NCI-H1092 (cell line): ENCODE measurements at regions not wholly inside any gene's neighbourhood (a gene's known extent, or its start where the extent isn't known, plus 50 kb on each side); places are given as distances from the start of the nearest gene placed in this dataset.

Source experiments
- DNase-seq: peaks from one replicate; lab custom pipeline; 2025; lab: John Stamatoyannopoulos, UW

DNA sequence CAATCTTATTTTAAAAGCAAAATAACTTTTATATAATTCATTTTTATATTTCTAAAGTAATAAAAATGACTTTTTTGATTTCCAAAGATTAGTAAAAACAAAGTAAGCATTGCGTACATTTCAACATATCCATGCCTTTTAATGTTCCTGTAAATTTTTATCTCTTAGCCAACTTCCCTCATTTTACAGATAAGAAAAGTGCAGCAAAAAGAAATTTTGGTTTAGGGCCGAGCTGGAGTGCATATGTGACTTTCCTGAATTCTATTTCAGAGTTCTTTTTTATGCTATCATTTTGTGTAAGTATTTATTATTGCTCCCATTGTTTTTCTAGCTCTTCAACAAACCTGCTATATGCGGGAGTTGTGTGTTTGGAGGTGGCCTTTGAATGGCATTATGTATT is 195.3 kb downstream of the NHLRC3 start:
- DNase-seq, result no peak

DNA sequence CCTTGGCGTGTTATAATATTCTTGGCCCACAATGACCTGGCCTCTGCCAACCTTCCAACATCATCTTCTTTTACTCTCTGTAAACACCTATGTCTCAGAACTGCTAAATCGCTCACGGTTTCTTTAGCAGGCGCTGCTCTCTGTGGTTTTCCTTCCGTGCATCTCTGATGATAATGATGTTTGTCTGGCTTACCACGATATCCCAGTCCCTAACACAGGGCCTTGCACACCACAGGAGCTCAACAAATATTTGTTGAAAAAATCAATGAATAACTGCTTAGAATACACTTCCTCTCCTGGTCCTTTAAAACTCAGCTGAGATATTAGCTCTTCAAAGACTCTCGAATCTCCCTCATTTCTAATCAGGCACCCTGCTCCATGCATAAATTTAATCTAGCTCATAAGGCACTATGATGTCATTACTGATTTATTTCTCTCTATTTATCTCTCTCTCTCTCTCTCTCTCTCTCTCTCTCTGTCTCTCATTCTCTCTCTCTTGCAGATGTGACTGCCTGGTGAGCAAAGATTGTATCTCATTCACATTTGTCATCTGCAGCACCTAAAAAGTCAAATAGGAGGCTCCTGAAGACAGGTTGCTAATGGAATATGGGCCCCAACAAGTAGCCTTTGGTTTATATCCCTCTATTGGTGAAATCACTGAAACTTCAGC is 206.4 kb downstream of the NHLRC3 start:
- no peak for DNase-seq

DNA sequence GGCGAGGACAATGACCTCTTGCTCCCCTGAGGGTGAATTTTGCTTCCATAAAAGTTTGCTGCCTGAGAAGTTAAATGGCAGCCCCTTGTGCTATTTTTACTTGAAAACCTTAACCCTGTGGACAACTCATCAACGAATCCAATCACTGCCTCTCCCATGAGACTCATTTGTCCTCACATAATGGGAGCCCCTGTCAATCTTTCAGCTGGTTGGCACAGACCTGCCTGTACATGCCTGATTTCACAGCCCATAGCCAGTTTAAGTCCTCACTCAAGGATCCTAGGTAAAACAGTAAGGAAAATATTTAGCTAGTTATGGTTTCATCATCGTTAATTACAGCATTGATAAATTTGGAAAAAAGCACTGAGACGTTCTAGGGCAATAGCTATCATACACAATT is 207.4 kb downstream of the NHLRC3 start:
- DNase-seq, result no peak

DNA sequence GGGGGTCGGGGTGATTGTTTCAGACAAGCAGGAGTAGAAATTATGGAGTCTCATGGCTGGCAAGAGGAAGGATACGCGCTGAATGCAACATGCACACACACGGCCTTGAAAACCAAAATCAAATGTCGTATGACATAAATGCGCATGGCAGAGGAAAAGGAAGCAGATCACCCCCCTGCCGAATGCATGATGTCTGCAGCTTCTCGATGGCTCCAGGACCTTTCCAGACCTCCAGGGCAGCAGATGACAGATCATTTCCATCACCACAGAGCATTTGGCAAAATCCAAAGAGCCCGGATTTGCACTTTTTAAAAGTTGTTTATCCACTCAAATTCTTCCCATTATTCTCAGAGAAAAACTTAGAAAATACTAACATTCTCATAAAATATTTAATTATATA is 211.7 kb downstream of the NHLRC3 start:
- no peak for DNase-seq

DNA sequence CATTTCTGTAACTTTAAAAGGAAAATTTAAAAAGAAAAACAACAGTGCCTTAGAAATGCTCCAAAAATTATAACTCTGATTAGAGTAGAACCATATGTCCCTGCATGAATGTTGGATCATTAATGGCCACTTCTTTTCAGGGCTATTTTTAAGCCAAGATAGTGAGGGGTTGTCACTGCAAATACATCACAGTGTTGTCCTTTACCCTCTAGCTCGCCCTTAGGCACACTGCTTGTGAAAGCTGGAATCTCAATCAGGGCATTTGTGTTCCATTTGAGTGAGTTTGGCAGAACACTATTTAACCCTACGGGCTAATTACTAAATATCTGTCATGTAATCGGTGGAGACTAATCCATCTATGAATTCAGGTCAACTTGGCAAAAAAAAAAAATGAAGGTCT is 212.2 kb downstream of the NHLRC3 start:
- no peak for DNase-seq

DNA sequence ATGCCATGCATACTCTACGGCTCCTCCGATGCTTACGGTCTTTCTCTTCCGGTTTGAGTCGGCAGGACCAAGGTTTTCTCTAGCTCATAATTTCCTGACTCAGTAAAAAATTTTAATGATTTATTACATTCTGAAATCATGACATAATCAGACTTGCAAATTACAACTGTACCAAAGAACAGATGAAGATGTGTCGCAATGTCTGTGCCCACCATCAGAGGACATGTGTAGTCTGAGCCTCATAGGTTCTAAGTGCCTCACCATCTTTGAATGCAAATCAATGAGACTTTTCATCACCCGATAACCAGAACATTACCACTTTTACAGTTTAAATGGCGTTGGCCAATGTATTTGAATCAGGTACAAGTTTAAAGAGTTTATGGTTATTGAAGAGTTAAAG is 213.1 kb downstream of the NHLRC3 start:
- no peak for DNase-seq

DNA sequence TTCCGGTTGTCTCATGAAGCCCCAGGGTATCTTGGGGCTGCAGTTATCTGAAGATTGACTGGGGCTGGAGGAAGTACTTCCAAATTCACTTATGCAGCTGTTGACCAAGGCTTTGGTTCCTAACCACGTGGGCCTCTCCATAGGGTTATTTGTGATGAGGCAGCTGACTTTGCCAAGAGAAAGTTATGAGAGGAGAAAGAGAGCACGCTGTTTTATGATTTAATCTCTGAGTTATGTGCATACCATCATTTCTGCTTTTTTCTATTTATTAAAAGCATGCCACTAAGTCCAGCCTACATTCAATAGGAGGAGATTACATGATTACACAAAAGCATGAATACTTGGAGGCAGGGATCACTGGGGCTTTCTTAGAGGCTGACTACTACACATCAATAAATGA is 215.5 kb downstream of the NHLRC3 start:
- DNase-seq, result no peak

DNA sequence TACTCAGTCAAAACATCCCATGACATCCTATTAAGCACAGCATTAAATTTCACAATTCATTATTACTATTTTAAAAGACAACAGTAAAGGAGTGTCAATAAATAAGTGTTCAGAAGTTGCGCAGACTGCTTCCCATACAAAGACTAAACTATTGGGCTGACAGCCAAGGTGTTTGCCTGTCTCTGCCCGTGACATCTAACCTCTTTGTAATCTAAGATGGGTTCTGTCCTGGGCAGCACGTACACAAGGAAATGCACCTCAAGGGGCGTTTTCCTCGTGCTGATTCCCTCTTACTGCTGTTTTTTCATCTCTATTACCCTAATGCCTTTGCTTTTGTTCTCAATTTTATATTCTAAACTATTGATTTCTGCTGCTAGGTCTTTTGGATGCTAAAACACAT is 216.3 kb downstream of the NHLRC3 start:
- no peak for DNase-seq

DNA sequence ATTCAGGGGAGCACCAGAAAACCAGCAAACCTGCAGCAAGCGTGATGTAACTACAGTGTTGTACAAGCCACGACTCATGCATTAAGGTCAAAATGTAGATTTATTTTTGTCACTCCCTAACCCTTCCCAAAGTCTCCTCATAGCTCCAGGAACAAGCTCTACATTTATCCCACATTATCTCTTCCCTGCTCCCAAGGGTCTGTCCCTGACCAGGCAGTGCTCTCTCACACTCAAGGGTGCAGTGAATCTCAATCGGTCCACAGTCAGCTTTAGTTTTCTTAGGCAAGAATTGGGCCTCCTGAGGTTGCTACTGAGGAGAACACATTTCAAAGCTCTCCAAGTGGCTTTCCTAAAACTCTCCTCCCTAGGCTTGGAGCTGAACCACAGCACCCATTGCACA is 219.4 kb downstream of the NHLRC3 start:
- no peak for DNase-seq

DNA sequence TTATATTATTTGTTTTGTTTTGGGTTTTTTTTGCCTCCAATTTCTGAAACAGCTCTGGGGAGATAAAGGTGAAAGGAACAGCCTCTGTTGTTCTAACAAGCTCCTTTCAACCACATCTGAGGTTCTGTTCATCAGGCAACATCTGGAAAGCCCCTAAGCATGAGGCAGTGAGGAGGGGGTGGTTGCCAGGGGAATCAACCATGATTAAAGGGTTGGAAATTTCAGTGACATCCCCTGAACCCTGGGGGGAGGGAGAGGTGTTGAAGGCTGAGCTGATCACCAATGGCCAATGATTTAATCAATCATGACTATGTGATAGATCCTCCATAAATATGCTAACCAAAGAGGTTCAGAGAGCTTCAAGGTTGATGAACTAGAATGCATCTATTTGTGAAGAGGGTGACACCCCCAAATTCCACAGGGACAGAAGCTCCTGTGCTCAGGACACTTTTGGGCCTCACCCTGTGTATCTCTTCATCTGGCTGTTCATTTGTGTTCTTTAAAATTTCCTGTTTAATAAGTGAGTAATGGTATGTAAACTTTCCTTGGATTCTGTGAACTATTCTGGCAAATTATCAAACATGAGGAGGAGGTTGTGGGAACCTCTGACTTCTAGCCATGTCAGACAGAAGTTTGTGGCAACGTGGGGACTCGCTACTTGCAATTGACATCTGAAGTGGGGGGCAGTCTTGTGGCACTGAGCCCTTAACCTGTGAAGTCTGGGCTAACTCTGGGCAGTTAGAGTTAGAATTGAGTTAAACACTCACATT is 221.3 kb downstream of the NHLRC3 start:
- no peak for DNase-seq

DNA sequence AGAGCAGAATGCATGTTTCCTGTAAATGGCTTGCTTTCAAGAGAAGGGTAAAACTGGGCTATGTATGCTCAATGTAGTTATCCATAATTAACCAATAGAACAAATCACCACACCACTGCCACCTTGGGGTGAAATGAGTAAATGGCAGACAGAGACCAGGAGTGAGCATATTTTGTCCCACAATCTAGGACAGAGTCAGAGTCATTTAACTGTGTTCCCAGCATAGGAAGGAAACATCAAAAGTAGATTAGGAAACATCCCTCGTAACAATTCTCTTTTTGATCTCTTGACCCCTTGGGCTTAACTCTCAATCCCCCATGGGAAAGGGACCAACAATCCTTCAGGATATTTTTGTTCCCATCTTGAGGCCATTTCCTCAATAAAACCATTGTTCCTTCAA is 224.8 kb downstream of the NHLRC3 start:
- peak; percentile 23 for DNase-seq

DNA sequence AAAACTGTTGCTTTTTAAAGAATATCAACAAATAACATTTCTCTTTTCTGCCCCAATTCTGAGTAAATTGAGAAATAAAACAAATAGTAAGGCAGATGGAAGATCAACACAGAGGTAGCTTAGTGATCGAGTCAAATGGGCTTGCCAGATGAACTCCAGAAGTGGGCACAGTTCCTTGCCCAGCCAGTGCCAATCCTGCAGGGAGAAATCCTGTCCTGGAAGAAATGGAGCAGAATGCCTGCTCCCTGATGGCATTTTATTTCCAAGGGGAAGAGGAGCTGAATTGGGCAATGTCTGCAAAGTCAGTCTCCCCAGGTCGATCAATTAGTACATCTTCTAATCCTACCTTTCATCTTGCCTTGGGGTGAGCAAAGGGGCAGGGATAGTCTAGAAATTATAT is 225.3 kb downstream of the NHLRC3 start:
- DNase-seq, result no peak

DNA sequence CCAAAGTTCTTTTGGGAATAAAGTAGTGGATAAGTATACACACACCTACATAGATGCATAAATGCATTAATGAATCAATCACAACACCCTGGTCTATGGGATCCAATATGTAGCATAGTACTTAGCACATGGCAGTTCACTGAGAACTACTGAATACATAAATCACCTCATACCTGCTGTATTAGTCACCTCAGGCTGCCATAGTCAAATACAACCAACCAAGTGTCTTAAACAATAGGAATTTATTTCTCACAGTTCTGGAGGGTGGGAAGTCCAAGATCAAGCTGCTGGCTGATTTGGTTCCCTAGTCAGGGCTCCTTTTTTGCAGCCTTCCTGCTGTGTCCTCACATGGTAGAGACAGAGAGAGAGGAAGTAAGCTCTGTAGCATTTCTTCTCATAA is 228.2 kb downstream of the NHLRC3 start:
- no peak for DNase-seq

DNA sequence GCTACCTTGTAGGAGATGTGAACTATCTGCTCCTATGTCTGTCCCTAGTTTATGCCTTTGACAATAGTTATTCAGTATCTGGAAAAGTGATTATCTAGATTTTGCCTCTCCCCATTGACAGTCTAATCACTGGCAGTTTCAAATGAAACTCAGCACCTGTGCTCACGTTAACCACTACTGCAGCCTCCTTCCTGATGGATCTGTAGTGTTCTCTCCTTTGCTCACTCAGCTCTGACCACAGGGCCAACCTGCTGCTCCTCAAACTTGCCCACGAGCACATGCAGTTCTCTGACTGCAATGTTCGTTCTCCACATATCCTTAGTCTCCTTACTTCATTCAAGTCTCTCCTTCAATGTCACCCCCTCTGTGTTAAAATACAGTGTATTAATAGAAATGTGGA is 230.1 kb downstream of the NHLRC3 start:
- no peak for DNase-seq

DNA sequence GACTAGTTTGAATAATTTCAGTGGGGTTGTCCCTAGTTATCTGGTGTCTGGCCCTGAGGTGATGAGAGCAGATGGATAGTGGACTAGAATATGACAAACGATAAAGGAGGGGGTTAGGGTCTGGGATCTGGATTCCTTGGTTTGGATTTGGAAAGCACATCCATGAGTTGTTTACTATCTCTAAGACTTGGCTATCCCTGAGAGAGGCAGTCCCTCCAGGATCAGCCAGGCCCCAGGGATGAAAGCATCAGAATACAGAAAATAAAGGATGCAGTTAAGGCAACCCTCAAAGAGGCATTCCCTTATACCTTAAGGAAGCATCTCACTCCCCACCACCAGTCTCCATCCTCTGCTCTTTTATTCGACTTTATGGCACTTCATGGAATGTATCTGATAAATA is 230.7 kb downstream of the NHLRC3 start:
- DNase-seq, result no peak

DNA sequence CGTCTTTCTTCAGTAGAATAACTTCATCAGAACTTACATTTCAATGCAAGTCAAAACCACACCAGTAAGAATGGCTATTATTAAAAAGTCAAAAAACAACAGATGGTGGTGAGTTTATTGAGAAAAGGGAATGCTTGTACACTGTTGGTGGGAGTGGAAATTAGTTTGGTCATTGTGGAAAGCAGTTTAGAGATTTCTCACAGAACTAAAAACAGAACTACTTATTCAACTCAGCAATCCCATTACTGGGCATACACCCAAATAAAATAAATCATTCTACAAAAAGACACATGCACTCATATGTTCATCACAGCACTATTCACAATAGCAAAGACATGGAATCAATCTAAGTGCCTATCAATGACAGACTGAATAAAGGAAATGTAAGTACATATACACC is 231.2 kb downstream of the NHLRC3 start:
- DNase-seq, result no peak

DNA sequence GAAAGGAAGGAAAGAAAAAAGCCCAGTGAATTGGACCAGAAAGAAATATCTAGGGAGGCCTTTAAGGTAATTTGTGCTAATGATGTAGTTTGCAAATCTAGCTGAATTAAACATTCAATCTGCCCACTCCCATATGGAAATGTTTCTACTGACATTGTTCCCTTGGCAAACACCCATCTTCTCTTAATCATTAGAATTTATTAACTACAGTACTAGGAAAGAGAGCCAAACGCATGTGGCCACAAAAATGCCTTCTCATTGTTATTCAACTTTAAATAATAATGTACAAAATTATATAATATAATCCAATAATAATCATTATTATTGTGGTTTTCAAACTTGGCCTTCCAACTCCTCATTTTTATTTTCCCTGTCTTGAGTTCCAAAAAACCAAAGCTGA is 234.7 kb downstream of the NHLRC3 start:
- no peak for DNase-seq

DNA sequence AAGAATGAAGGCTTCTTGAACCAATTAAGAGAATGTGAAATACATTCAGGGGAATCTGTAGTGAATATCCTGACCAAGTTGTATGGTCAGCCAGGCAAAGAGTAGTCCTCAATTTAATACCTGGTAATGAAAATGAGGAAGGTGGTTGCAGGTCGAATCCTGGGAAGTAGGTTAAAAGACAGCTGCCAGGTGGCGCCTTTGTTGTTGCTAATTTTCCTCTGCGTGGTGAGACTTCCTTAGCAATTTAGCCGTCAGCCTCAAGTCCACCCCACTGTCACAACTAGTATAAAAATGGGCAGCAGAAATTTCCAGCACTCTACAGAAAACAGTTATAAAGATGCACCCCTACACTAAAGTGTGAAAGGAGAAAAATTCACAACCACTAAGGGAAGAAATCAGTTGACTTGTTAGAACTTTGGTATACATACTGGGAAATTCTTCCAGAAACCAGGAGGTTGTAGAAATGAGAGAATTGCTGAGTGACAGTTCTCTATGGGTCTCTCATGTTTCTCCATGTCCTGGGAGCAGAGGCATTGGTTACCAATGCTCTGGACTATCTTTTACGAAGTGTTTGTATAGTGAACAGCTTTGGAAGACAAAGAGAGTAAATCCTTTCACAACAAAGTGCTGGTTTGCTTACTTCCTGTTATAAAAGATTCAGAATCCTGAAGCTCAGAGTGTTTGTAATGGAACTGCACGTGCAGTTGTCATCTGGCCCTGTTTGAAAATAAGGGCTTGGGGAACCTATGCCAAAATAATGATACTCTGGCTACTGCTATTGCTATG is 235.9 kb downstream of the NHLRC3 start:
- DNase-seq, result no peak

DNA sequence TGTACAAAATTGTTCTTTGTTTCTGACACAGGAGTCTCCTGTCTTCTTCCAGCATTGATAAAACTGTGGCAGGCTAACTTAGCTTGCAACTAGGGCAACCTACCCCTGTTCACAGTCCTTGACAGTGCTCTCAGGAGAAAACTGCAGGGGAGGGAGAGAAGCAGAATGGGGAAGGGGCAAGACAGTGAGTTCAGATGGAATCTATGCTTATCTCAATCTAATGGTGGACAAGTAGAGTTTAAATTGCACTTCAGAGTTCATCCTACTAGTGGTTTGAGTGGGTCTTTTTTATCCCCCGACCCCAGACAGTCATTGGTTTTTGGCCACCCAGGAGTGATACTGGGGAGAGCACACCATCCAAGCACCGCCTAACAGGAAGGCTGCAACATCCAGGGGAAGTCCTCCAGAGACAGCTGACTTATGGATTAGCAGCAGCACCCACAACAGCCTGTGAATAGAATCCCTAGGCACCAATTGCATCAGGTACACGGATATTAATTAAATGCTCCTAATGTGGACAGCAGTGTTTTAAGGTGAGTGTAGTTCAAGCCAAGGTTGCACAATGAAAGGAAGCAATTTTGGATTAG is 236.6 kb downstream of the NHLRC3 start:
- DNase-seq, result no peak

DNA sequence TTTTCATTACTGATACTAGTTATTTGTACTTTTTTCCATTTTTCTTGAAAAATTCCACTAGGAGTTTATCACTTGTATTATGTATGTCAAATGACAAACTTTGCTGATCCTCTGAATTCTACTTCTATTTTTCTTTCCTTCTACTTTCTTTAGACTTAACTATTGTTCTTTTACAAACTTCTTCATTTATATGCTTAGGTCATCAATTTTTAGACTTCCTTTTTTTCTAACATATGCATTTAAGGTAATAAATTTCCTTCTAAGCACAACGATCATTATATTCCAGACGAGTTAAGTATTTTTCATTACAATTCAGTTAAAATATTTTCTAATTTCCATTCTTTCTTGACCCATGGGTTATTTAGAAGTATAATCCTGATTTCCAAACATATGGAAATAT is 240.8 kb downstream of the NHLRC3 start:
- no peak for DNase-seq

DNA sequence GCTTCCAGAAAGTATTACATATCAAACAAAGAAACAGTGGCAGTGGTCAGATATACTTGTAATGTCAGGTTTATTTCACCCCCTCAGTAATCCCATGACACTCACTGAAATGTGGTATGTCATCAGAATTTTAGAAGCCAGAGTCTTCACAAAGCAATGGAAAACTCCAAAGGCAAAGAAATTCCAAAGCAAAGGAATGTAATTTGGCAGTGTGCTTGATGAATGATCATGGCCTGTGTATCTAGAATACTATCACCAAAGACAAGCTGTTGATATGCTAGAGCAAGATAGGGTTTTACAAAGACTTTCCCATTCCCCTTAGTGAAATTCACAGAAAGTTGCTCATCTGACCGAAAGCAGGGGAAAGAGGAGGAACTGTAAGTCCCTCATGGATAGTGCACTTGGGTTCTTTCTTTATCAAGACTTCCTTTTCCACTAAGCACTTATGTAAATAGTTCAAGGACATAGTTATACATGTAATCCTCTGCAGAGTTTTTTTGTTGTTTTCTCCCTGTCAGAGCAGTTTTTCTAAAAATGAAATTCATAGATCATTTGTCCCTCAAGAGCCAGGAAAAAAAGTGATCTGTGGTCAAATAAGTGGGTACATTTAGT is 243.4 kb downstream of the NHLRC3 start:
- no peak for DNase-seq

DNA sequence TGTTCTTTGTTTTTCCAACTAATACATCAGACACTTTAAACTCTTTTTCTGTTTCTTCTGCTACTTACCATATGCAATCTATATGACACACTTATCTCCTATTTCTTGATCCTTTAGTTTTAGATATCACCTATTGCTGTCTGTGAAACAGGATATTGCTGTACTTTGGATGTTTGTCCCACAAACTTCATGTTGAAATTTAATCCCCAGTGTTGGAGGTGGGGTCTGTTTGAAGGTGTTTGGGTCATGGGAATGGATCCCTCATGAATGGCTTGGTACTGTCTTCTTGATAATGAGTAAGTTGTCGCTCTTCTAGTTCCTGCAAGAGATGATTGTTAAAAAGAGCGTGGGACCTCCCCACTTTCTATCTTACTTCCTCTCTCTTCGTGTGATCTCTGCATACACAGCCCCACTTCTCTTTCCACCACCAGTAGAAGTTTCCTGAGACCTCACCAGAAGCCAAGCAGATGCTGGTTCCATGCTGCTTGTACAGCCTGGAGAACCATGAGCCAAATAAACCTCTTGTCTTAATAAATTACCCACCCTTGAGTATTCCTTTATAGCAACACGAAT is 244.2 kb downstream of the NHLRC3 start:
- DNase-seq, result no peak
